K562 (cell line): ENCODE measurements at regions not wholly inside any gene's neighbourhood (a gene's known extent, or its start where the extent isn't known, plus 50 kb on each side); places are given as distances from the start of the nearest gene placed in this dataset.

Experiments used
- FOS ChIP-seq: IDR thresholded peaks from 3 replicates; pipeline ENCODE4 v1.6.1; 2011; ENCODE audit not compliant: insufficient read length; ENCODE audit errors: extremely low read depth
- MED1 ChIP-seq: sonication (generic); formaldehyde crosslinking; IDR thresholded peaks from 2 replicates; pipeline ENCODE4 v1.8.1; 2023; ENCODE audit warnings: missing genetic modification reagents, borderline replicate concordance
- RAD51 ChIP-seq: fragments of 450-650 bp; IDR thresholded peaks from 2 replicates; pipeline ENCODE4 v1.7.1; 2016; ENCODE audit warnings: low read depth, mild to moderate bottlenecking, borderline replicate concordance
- TFE3 ChIP-seq: fragments of 450-650 bp; formaldehyde crosslinking; IDR thresholded peaks from 2 replicates; pipeline ENCODE4 v1.4.0; 2020; ENCODE audit warnings: mild to moderate bottlenecking, mixed read lengths
- USF1 ChIP-seq: sonication (generic); formaldehyde crosslinking; IDR thresholded peaks from 2 replicates; pipeline ENCODE4 v1.9.0; 2022; ENCODE audit warnings: mild to moderate bottlenecking, missing genetic modification reagents
- ZBED1 ChIP-seq: IDR thresholded peaks from 2 replicates; pipeline ENCODE4 v1.6.1; 2014
- ZBTB40 ChIP-seq, 2 experiments: fragments of 450-650 bp in 1 of 2; sonication (generic) in 1 of 2; formaldehyde crosslinking in 1 of 2; IDR thresholded peaks; 2 replicates each; pipeline versions ENCODE4 v1.7.1 to v1.9.0; 2016 to 2022; ENCODE audit warnings: inconsistent platforms in 1 of 2, mild to moderate bottlenecking in 1 of 2, missing genetic modification reagents in 1 of 2
- ZBTB9 ChIP-seq: fragments of 450-650 bp; formaldehyde crosslinking; IDR thresholded peaks from 2 replicates; pipeline ENCODE4 v1.4.0; 2020; ENCODE audit warnings: mild to moderate bottlenecking, moderate library complexity
- ZNF511 ChIP-seq: sonication (generic); formaldehyde crosslinking; IDR thresholded peaks from 2 replicates; pipeline ENCODE4 v1.8.0; 2022; ENCODE audit warnings: mild to moderate bottlenecking, missing genetic modification reagents
- ZNF740 ChIP-seq, 3 experiments: fragments of 200-800 bp in 1 of 3; sonication (Bioruptor generic) in 1 of 3; sonication (generic) in 1 of 3; formaldehyde crosslinking in 1 of 3; IDR thresholded peaks; 2 replicates each; pipeline versions ENCODE4 v1.6.1 to v1.8.0; 2016 to 2022; ENCODE audit warnings: mild to moderate bottlenecking in 2 of 3, missing compliant biosample characterization in 2 of 3, missing genetic modification characterization in 2 of 3, missing genetic modification reagents in 1 of 3

- TF ChIP-seq ZBTB40 (IDR thresholded peaks at IDR 0.05) = no peak
- TF ChIP-seq ZBTB40 (CRISPR knock-in tag; IDR thresholded peaks at IDR 0.05) = no peak
- no peak for TF ChIP-seq ZNF511 (CRISPR knock-in tag)
- no peak for TF ChIP-seq ZNF740 (CRISPR knock-in tag; IDR thresholded peaks at IDR 0.05)
- no peak for TF ChIP-seq ZNF740 (tag; IDR thresholded peaks at IDR 0.05)
- TF ChIP-seq USF1 (CRISPR knock-in tag) = peak; percentile 29
- no peak for TF ChIP-seq FOS
- TF ChIP-seq TFE3 (CRISPR knock-in tag) = peak; percentile 11; the same call in 1 of the 2 replicates
- no peak for TF ChIP-seq ZBTB9 (CRISPR knock-in tag)
- TF ChIP-seq MED1 (CRISPR knock-in tag) = no peak
- no peak for TF ChIP-seq ZBED1
- TF ChIP-seq RAD51 = 0 out of 2 replicates have a peak, but pooled peaks have one; percentile 21
Measured at GRCh38 chr1:221793439-221794078, 51.7 kb upstream of the DUSP10 start (continued).
